Gastroesophageal sphincter (tissue), 3 donors: ENCODE measurements at regions not wholly inside any gene's neighbourhood (a gene's known extent, or its start where the extent isn't known, plus 50 kb on each side); places are given as distances from the start of the nearest gene placed in this dataset.

Source experiments
- EP300 ChIP-seq: sonication (generic); formaldehyde crosslinking; IDR thresholded peaks from one replicate; pipeline ENCODE4 v1.6.1; 2017; ENCODE audit warnings: antibody characterized with exemption, mild to moderate bottlenecking
- POLR2A ChIP-seq, 2 donors: fragments of 450-650 bp; IDR thresholded peaks; one replicate each; pipeline ENCODE4 v1.6.1; 2017; ENCODE audit warnings: antibody characterized with exemption in 2 of 2, mild to moderate bottlenecking in 2 of 2, moderate library complexity in 1 of 2
- POLR2AphosphoS5 ChIP-seq: sonication (generic); formaldehyde crosslinking; IDR thresholded peaks from one replicate; pipeline ENCODE4 v1.6.1; 2017; ENCODE audit warnings: antibody characterized with exemption
- TF ChIP-seq, protein P1 (sequence below), 4 experiments: fragments of 200-600 bp in 2 of 4; fragments of 450-650 bp in 2 of 4; sonication (generic) in 1 of 4; IDR thresholded peaks; one replicate each; pipeline ENCODE4 v1.5.1; 2017 to 2019; ENCODE audit warnings: antibody characterized with exemption in 4 of 4, mild to moderate bottlenecking in 2 of 4, moderate library complexity in 2 of 4

- no peak for TF ChIP-seq POLR2AphosphoS5
- TF ChIP-seq, protein P1, sequence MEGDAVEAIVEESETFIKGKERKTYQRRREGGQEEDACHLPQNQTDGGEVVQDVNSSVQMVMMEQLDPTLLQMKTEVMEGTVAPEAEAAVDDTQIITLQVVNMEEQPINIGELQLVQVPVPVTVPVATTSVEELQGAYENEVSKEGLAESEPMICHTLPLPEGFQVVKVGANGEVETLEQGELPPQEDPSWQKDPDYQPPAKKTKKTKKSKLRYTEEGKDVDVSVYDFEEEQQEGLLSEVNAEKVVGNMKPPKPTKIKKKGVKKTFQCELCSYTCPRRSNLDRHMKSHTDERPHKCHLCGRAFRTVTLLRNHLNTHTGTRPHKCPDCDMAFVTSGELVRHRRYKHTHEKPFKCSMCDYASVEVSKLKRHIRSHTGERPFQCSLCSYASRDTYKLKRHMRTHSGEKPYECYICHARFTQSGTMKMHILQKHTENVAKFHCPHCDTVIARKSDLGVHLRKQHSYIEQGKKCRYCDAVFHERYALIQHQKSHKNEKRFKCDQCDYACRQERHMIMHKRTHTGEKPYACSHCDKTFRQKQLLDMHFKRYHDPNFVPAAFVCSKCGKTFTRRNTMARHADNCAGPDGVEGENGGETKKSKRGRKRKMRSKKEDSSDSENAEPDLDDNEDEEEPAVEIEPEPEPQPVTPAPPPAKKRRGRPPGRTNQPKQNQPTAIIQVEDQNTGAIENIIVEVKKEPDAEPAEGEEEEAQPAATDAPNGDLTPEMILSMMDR (IDR thresholded peaks at IDR 0.05) = no peak
- no peak for TF ChIP-seq POLR2A (IDR thresholded peaks at IDR 0.05)
- no peak for TF ChIP-seq EP300
Observed at GRCh38 chr3:35335703-35336102, 303.6 kb upstream of the ARPP21 start.
